ENCODE measurements at regions not wholly inside any gene's neighbourhood (a gene's known extent, or its start where the extent isn't known, plus 50 kb on each side); places are given as distances from the start of the nearest gene placed in this dataset.

DNA sequence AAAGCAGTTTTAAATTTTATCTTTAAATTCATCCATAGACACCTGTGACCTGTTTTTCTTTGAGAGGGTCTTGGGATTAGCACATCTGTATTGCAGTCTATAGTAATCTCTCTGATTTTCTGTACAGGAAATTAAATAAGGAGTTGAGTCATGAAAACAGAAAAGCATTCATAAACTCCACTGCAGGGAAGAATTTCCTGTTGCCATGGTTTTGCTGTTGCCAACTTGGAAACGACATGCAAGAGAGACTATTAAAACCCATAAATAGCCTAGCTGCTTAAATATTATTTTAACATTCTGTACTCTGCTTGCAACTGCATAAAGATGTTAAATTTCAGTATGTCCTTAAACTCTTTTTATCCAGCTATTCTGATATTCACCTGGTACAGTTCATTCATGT is 281.0 kb upstream of the RGS6 start:
- TF ChIP-seq, protein P1, sequence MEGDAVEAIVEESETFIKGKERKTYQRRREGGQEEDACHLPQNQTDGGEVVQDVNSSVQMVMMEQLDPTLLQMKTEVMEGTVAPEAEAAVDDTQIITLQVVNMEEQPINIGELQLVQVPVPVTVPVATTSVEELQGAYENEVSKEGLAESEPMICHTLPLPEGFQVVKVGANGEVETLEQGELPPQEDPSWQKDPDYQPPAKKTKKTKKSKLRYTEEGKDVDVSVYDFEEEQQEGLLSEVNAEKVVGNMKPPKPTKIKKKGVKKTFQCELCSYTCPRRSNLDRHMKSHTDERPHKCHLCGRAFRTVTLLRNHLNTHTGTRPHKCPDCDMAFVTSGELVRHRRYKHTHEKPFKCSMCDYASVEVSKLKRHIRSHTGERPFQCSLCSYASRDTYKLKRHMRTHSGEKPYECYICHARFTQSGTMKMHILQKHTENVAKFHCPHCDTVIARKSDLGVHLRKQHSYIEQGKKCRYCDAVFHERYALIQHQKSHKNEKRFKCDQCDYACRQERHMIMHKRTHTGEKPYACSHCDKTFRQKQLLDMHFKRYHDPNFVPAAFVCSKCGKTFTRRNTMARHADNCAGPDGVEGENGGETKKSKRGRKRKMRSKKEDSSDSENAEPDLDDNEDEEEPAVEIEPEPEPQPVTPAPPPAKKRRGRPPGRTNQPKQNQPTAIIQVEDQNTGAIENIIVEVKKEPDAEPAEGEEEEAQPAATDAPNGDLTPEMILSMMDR (IDR thresholded peaks at IDR 0.05; ENCODE audit: borderline replicate concordance, extremely low read depth, low read length, poor library complexity, severe bottlenecking): no peak
- no peak for TF ChIP-seq EZH2 (IDR thresholded peaks at IDR 0.05; ENCODE audit: borderline replicate concordance, low read depth, low read length, severe bottlenecking)

Measured in DND-41 (cell line).